ENCODE measurements at regions not wholly inside any gene's neighbourhood (a gene's known extent, or its start where the extent isn't known, plus 50 kb on each side); places are given as distances from the start of the nearest gene placed in this dataset.

GRCh38 chr7:79736418-79736817 is 283.0 kb upstream of the MAGI2 start:
- no peak overlapping the region for H3K27ac Mint-ChIP-seq
- no peaks in the 10 kb centered on the region for H3K36me3 ChIP-seq
- no peaks in the 10 kb centered on the region for H4K20me1 ChIP-seq (ENCODE audit: low read depth)
- no peaks in the 10 kb centered on the region for H3K4me1 Mint-ChIP-seq
- H3K9ac ChIP-seq: no peak overlapping the region
- H3K4me3 Mint-ChIP-seq: no peak overlapping the region
- TF ChIP-seq, protein P1, sequence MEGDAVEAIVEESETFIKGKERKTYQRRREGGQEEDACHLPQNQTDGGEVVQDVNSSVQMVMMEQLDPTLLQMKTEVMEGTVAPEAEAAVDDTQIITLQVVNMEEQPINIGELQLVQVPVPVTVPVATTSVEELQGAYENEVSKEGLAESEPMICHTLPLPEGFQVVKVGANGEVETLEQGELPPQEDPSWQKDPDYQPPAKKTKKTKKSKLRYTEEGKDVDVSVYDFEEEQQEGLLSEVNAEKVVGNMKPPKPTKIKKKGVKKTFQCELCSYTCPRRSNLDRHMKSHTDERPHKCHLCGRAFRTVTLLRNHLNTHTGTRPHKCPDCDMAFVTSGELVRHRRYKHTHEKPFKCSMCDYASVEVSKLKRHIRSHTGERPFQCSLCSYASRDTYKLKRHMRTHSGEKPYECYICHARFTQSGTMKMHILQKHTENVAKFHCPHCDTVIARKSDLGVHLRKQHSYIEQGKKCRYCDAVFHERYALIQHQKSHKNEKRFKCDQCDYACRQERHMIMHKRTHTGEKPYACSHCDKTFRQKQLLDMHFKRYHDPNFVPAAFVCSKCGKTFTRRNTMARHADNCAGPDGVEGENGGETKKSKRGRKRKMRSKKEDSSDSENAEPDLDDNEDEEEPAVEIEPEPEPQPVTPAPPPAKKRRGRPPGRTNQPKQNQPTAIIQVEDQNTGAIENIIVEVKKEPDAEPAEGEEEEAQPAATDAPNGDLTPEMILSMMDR (IDR thresholded peaks at IDR 0.05): no peak
- TF ChIP-seq EZH2phosphoT487 (IDR thresholded peaks at IDR 0.05) (no peak), EZH2 (IDR thresholded peaks at IDR 0.05) (no peak)
- H3F3A ChIP-seq (ENCODE audit: low read depth): no peaks in the 10 kb centered on the region
- H3K4me1 ChIP-seq: no peaks in the 10 kb centered on the region
- no peaks in the 10 kb centered on the region for H3K27me3 ChIP-seq
- H3K36me3 Mint-ChIP-seq: no peaks in the 10 kb centered on the region
- H3K9me3 ChIP-seq (ENCODE audit: low read depth): no peaks in the 10 kb centered on the region
- H3K79me2 ChIP-seq (ENCODE audit: low read depth): no peaks in the 10 kb centered on the region
- DNase-seq (ENCODE audit: low spot score): no peak
- no peak overlapping the region for H3K4me2 ChIP-seq
- H2AFZ ChIP-seq (replicated peaks): no peak overlapping the region
- H3K9me3 Mint-ChIP-seq: peaks cover 17% of the 10 kb centered on the region
- H3K4me3 ChIP-seq: no peak overlapping the region
- no peak overlapping the region for H3K27ac ChIP-seq
- no peaks in the 10 kb centered on the region for H3K27me3 Mint-ChIP-seq (ENCODE audit: insufficient read depth, low read depth)

DNA sequence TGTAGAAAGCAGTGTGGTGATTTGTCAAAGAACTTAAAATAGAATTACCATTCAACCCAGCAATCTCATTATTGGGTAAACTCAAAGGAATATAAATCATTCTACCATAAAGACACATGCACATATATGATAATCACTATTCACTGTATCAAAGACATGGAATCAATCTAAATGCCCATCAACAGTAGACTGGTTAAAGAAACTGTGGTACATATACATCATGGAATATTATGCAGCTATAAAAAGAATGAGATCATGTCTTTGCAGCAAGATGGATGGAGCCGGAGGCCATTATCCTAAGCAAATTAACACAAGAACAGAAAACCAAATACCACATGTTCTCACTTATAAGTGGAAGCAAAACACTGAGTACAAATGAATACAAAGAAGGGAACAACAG is 281.5 kb upstream of the MAGI2 start:
- H3K27me3 ChIP-seq: no peaks in the 10 kb centered on the region
- H3K9ac ChIP-seq: no peak overlapping the region
- H3K79me2 ChIP-seq (ENCODE audit: low read depth): no peaks in the 10 kb centered on the region
- Mint-ChIP-seq H3K27ac (no peak overlapping the region), H3K36me3 (no peaks in the 10 kb centered on the region), H3K27me3 (ENCODE audit: insufficient read depth, low read depth) (no peaks in the 10 kb centered on the region), H3K4me1 (no peaks in the 10 kb centered on the region), H3K9me3 (peaks cover 22% of the 10 kb centered on the region), H3K4me3 (no peak overlapping the region)
- no peaks in the 10 kb centered on the region for H3K9me3 ChIP-seq (ENCODE audit: low read depth)
- H3K27ac ChIP-seq: no peak overlapping the region
- no peaks in the 10 kb centered on the region for H4K20me1 ChIP-seq (ENCODE audit: low read depth)
- no peaks in the 10 kb centered on the region for H3K36me3 ChIP-seq
- H3K4me1 ChIP-seq: no peaks in the 10 kb centered on the region
- no peak for TF ChIP-seq EZH2phosphoT487 (IDR thresholded peaks at IDR 0.05)
- no peaks in the 10 kb centered on the region for H3F3A ChIP-seq (ENCODE audit: low read depth)
- no peak overlapping the region for H3K4me2 ChIP-seq
- H3K4me3 ChIP-seq: no peak overlapping the region
- DNase-seq (ENCODE audit: low spot score): no peak
- no peak overlapping the region for H2AFZ ChIP-seq (replicated peaks)

DNA sequence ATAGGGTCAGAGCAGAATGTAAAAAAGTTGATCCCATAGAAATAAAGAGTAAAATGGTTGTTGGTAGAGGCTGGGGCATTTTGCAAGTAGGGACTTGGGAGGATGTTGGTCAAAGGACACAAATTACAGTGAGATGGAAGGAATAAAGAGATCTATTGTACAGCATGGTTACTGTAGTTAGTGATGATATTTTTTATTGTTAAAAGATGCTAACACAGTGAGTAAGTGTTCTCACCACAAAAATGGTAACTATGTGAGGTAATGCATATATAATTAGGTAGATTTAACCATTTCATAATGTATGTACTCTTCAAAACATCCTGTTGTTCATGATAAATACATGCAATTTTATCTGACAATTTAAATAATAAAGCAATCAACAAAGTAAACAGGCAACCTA is 280.7 kb upstream of the MAGI2 start:
- no peaks in the 10 kb centered on the region for H3K4me1 ChIP-seq
- no peak for DNase-seq (ENCODE audit: low spot score)
- Mint-ChIP-seq H3K4me1 (no peaks in the 10 kb centered on the region), H3K4me3 (no peak overlapping the region), H3K27me3 (ENCODE audit: insufficient read depth, low read depth) (no peaks in the 10 kb centered on the region), H3K9me3 (peaks cover 22% of the 10 kb centered on the region), H3K36me3 (no peaks in the 10 kb centered on the region), H3K27ac (no peak overlapping the region)
- TF ChIP-seq EZH2 (IDR thresholded peaks at IDR 0.05): no peak
- TF ChIP-seq, protein P1 (IDR thresholded peaks at IDR 0.05): no peak
- TF ChIP-seq EZH2phosphoT487 (IDR thresholded peaks at IDR 0.05): no peak
- H3K36me3 ChIP-seq: no peaks in the 10 kb centered on the region
- no peak overlapping the region for H3K9ac ChIP-seq
- no peaks in the 10 kb centered on the region for H3K9me3 ChIP-seq (ENCODE audit: low read depth)
- H3K27me3 ChIP-seq: no peaks in the 10 kb centered on the region
- H3K4me2 ChIP-seq: no peak overlapping the region
- no peaks in the 10 kb centered on the region for H3F3A ChIP-seq (ENCODE audit: low read depth)
- H4K20me1 ChIP-seq (ENCODE audit: low read depth): no peaks in the 10 kb centered on the region
- H3K4me3 ChIP-seq: no peak overlapping the region
- no peak overlapping the region for H2AFZ ChIP-seq (replicated peaks)
- no peaks in the 10 kb centered on the region for H3K79me2 ChIP-seq (ENCODE audit: low read depth)
- no peak overlapping the region for H3K27ac ChIP-seq

- no peaks in the 10 kb centered on the region for H3K9me3 ChIP-seq (ENCODE audit: low read depth)
- H3K4me1 Mint-ChIP-seq: no peaks in the 10 kb centered on the region
- no peaks in the 10 kb centered on the region for H3K27me3 ChIP-seq
- H3K79me2 ChIP-seq (ENCODE audit: low read depth): no peaks in the 10 kb centered on the region
- TF ChIP-seq EZH2 (IDR thresholded peaks at IDR 0.05) (no peak), EZH2phosphoT487 (IDR thresholded peaks at IDR 0.05) (no peak)
- TF ChIP-seq, protein P1 (IDR thresholded peaks at IDR 0.05): no peak
- H4K20me1 ChIP-seq (ENCODE audit: low read depth): no peaks in the 10 kb centered on the region
- no peak overlapping the region for H3K4me3 ChIP-seq
- H3K36me3 ChIP-seq: no peaks in the 10 kb centered on the region
- H3K9ac ChIP-seq: no peak overlapping the region
- peaks cover 24% of the 10 kb centered on the region for H3K9me3 Mint-ChIP-seq
- no peaks in the 10 kb centered on the region for H3K27me3 Mint-ChIP-seq (ENCODE audit: insufficient read depth, low read depth)
- no peak overlapping the region for H3K4me2 ChIP-seq
- H3K27ac Mint-ChIP-seq: no peak overlapping the region
- no peaks in the 10 kb centered on the region for H3K36me3 Mint-ChIP-seq
- H3K27ac ChIP-seq: no peak overlapping the region
- no peak for DNase-seq (ENCODE audit: low spot score)
- H3K4me1 ChIP-seq: no peaks in the 10 kb centered on the region
- no peaks in the 10 kb centered on the region for H3F3A ChIP-seq (ENCODE audit: low read depth)
- no peak overlapping the region for H3K4me3 Mint-ChIP-seq
- H2AFZ ChIP-seq (replicated peaks): no peak overlapping the region
These were observed 279.1 kb upstream of the MAGI2 start for GRCh38 chr7:79732535-79732934.

Data from neural progenitor cell (in vitro differentiated cells).